Erythroblast (primary cell): ENCODE measurements at regions not wholly inside any gene's neighbourhood (a gene's known extent, or its start where the extent isn't known, plus 50 kb on each side); places are given as distances from the start of the nearest gene placed in this dataset.

Experiments used
- GATA1 ChIP-seq: IDR thresholded peaks from 2 replicates; pipeline ENCODE4 v1.6.1; 2011; ENCODE audit warnings: low read depth, mild to moderate bottlenecking, control low read depth, low read length, moderate library complexity
- POLR2A ChIP-seq: IDR thresholded peaks from 2 replicates; pipeline ENCODE4 v1.6.1; 2011; ENCODE audit warnings: mild to moderate bottlenecking, low read length

GRCh38 chr5:156218367-156219158 lies 108.4 kb upstream of the SGCD start:
- TF ChIP-seq POLR2A: no peak
- TF ChIP-seq GATA1: no peak
